Keratinocyte (primary cell): ENCODE measurements at regions not wholly inside any gene's neighbourhood (a gene's known extent, or its start where the extent isn't known, plus 50 kb on each side); places are given as distances from the start of the nearest gene placed in this dataset.

Experiments used
- CTCF ChIP-seq, 3 experiments: IDR thresholded peaks in 1 of 3; conservative IDR thresholded peaks in 1 of 3; optimal IDR thresholded peaks in 1 of 3; 2 replicates in 2 of 3; 3 replicates in 1 of 3; pipeline versions ENCODE3 to v1.5.1; 2011; ENCODE audit warnings: low read length in 3 of 3, mild to moderate bottlenecking in 3 of 3, moderate library complexity in 2 of 3, control low read depth in 1 of 3, inconsistent platforms in 1 of 3; ENCODE audit not compliant: insufficient read depth in 2 of 3; ENCODE audit errors: extremely low read depth in 1 of 3
- EZH2 ChIP-seq: IDR thresholded peaks from one replicate; pipeline ENCODE4 v1.6.1; 2012; ENCODE audit warnings: inconsistent platforms, mild to moderate bottlenecking, low read length, moderate library complexity

- no peak for TF ChIP-seq CTCF (optimal IDR thresholded peaks at IDR 0.05 in 1 of 3, IDR thresholded peaks at IDR 0.05 in 1 of 3, conservative IDR thresholded peaks at IDR 0.05 in 1 of 3; ENCODE audit: extremely low read depth in 1 of 3, insufficient read depth in 2 of 3, low read length in 3 of 3)
- no peak for TF ChIP-seq EZH2
Measured at GRCh38 chr7:26563406-26563805, 271.7 kb downstream of the SNX10 start.
